ENCODE measurements at regions not wholly inside any gene's neighbourhood (a gene's known extent, or its start where the extent isn't known, plus 50 kb on each side); places are given as distances from the start of the nearest gene placed in this dataset.

GRCh38 chr1:60868901-60869663 is 213.3 kb upstream of the NFIA start:
- no peaks in the 10 kb centered on the region for H3K36me3 ChIP-seq
- no peak for DNase-seq
- no peaks in the 10 kb centered on the region for H3K4me1 ChIP-seq
- no peaks in the 10 kb centered on the region for H3K27me3 ChIP-seq
- no peak for TF ChIP-seq CTCF (IDR thresholded peaks at IDR 0.05)
- TF ChIP-seq POLR2A (IDR thresholded peaks at IDR 0.05) = no peak
- intact Hi-C loops (cut with DNase I; ENCODE audit: low total_unique reads) = no loop called here
- H3K4me3 ChIP-seq = no peak overlapping the region
- no peaks in the 10 kb centered on the region for H3K9me3 ChIP-seq
- no peak overlapping the region for H3K27ac ChIP-seq

GRCh38 chr1:60867782-60868181 is 214.6 kb upstream of the NFIA start:
- H3K27ac ChIP-seq = no peak overlapping the region
- no peaks in the 10 kb centered on the region for H3K36me3 ChIP-seq
- no peak for DNase-seq
- no peaks in the 10 kb centered on the region for H3K27me3 ChIP-seq
- H3K4me1 ChIP-seq = no peaks in the 10 kb centered on the region
- no peak overlapping the region for H3K4me3 ChIP-seq
- intact Hi-C loops (cut with DNase I; ENCODE audit: low total_unique reads) = no loop called here
- H3K9me3 ChIP-seq = no peaks in the 10 kb centered on the region
- TF ChIP-seq CTCF (IDR thresholded peaks at IDR 0.05) (no peak), POLR2A (IDR thresholded peaks at IDR 0.05) (no peak)

- no peaks in the 10 kb centered on the region for H3K4me1 ChIP-seq
- intact Hi-C loops (cut with DNase I; ENCODE audit: low total_unique reads) = no loop called here
- no peak overlapping the region for H3K27ac ChIP-seq
Measured at GRCh38 chr1:60866917-60867531, 215.3 kb upstream of the NFIA start.

GRCh38 chr1:60866226-60866900 is 216.0 kb upstream of the NFIA start:
- DNase-seq = no peak
- Histone ChIP-seq H3K9me3 (no peaks in the 10 kb centered on the region), H3K27ac (no peak overlapping the region), H3K4me1 (no peaks in the 10 kb centered on the region), H3K36me3 (no peaks in the 10 kb centered on the region), H3K27me3 (no peaks in the 10 kb centered on the region), H3K4me3 (no peak overlapping the region)
- intact Hi-C loops (cut with DNase I; ENCODE audit: low total_unique reads) = no loop called here
- TF ChIP-seq CTCF (IDR thresholded peaks at IDR 0.05) (no peak), POLR2A (IDR thresholded peaks at IDR 0.05) (no peak)

More at GRCh38 chr1:60866917-60867531, 215.3 kb upstream of the NFIA start:
- DNase-seq = no peak
- TF ChIP-seq POLR2A (IDR thresholded peaks at IDR 0.05) (no peak), CTCF (IDR thresholded peaks at IDR 0.05) (no peak)
- Histone ChIP-seq H3K4me3 (no peak overlapping the region), H3K27me3 (no peaks in the 10 kb centered on the region), H3K9me3 (no peaks in the 10 kb centered on the region), H3K36me3 (no peaks in the 10 kb centered on the region)

GRCh38 chr1:60865166-60865565 is 217.2 kb upstream of the NFIA start:
- intact Hi-C loops (cut with DNase I; ENCODE audit: low total_unique reads) = no loop called here
- Histone ChIP-seq H3K27ac (no peak overlapping the region), H3K27me3 (no peaks in the 10 kb centered on the region)

More at GRCh38 chr1:60865166-60865565, 217.2 kb upstream of the NFIA start:
- Histone ChIP-seq H3K9me3 (no peaks in the 10 kb centered on the region), H3K36me3 (no peaks in the 10 kb centered on the region), H3K4me1 (no peaks in the 10 kb centered on the region), H3K4me3 (no peak overlapping the region)
- no peak for DNase-seq
- TF ChIP-seq POLR2A (IDR thresholded peaks at IDR 0.05) (no peak), CTCF (IDR thresholded peaks at IDR 0.05) (no peak)
